Osteocyte (in vitro differentiated cells): ENCODE measurements at regions not wholly inside any gene's neighbourhood (a gene's known extent, or its start where the extent isn't known, plus 50 kb on each side); places are given as distances from the start of the nearest gene placed in this dataset.

ENCODE experiments used
- DNase-seq: peaks from one replicate; pipeline ENCODE4 v3.0.0; 2021; ENCODE audit warnings: mixed read lengths; ENCODE audit not compliant: unreplicated experiment; ENCODE audit errors: extremely low spot score
- H3K27ac Mint-ChIP-seq: one replicate; pipeline ENCODE4 v1.8.0; 2021; ENCODE audit warnings: mild to moderate bottlenecking, mixed read lengths; ENCODE audit not compliant: unreplicated experiment
- H3K27me3 Mint-ChIP-seq: one replicate; pipeline ENCODE4 v1.8.0; 2021; ENCODE audit warnings: mixed read lengths; ENCODE audit not compliant: unreplicated experiment
- H3K36me3 Mint-ChIP-seq: one replicate; pipeline ENCODE4 v1.8.0; 2021; ENCODE audit warnings: mixed read lengths; ENCODE audit not compliant: unreplicated experiment
- H3K4me1 Mint-ChIP-seq: one replicate; pipeline ENCODE4 v1.8.0; 2021; ENCODE audit warnings: mixed read lengths; ENCODE audit not compliant: unreplicated experiment
- H3K4me3 Mint-ChIP-seq: one replicate; pipeline ENCODE4 v1.8.0; 2021; ENCODE audit warnings: mild to moderate bottlenecking, moderate library complexity, mixed read lengths; ENCODE audit not compliant: unreplicated experiment
- H3K9me3 Mint-ChIP-seq: one replicate; pipeline ENCODE4 v1.8.0; 2021; ENCODE audit warnings: mixed read lengths; ENCODE audit not compliant: unreplicated experiment
- TF ChIP-seq, protein P1 (sequence below): fragments of 200-600 bp; sonication (generic); IDR thresholded peaks from 2 replicates; pipeline ENCODE4 v1.5.0; 2021; ENCODE audit warnings: antibody characterized with exemption, mild to moderate bottlenecking, moderate library complexity

DNA sequence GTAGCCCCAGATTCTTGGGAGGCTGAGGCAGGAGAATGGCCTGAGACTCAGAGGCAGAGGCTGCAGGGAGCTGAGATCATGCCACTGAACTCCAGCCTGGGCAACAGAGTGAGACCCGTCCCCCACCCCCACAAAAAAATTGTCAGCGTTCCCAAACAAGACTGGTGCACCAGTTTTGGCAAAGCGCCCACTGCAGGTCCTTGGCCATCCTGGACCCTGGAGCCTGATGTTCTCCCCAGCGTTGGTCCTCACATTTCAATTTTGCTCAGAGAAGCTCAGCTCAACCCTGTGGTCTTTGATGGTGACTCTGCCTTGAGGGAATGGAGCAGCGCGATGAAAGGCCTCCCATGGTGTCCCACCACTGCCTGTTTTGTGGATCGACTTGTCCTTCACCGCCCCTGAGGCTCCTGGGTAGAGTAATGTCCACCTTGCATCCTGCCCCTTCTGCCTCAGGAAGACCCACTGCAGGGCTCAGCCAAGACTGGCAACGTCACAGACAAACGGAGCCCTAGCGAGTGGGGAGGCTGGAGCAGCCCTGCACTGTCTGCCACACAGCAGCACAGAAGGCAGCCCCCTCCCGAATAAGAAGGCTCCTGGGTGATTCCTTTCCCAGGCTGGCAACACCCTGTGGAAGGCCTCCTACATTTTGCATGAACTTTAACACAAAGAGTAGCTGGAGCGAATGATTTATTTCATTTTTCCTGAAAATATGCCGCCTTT is 410.9 kb downstream of the TCERG1L start:
- Mint-ChIP-seq H3K4me3 (no peak overlapping the region), H3K9me3 (peaks cover 30% of the 10 kb centered on the region), H3K4me1 (no peaks in the 10 kb centered on the region), H3K36me3 (peaks cover 2% of the 10 kb centered on the region), H3K27me3 (no peaks in the 10 kb centered on the region), H3K27ac (no peak overlapping the region)
- TF ChIP-seq, protein P1, sequence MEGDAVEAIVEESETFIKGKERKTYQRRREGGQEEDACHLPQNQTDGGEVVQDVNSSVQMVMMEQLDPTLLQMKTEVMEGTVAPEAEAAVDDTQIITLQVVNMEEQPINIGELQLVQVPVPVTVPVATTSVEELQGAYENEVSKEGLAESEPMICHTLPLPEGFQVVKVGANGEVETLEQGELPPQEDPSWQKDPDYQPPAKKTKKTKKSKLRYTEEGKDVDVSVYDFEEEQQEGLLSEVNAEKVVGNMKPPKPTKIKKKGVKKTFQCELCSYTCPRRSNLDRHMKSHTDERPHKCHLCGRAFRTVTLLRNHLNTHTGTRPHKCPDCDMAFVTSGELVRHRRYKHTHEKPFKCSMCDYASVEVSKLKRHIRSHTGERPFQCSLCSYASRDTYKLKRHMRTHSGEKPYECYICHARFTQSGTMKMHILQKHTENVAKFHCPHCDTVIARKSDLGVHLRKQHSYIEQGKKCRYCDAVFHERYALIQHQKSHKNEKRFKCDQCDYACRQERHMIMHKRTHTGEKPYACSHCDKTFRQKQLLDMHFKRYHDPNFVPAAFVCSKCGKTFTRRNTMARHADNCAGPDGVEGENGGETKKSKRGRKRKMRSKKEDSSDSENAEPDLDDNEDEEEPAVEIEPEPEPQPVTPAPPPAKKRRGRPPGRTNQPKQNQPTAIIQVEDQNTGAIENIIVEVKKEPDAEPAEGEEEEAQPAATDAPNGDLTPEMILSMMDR: no peak
- peak; percentile 73 for DNase-seq

DNA sequence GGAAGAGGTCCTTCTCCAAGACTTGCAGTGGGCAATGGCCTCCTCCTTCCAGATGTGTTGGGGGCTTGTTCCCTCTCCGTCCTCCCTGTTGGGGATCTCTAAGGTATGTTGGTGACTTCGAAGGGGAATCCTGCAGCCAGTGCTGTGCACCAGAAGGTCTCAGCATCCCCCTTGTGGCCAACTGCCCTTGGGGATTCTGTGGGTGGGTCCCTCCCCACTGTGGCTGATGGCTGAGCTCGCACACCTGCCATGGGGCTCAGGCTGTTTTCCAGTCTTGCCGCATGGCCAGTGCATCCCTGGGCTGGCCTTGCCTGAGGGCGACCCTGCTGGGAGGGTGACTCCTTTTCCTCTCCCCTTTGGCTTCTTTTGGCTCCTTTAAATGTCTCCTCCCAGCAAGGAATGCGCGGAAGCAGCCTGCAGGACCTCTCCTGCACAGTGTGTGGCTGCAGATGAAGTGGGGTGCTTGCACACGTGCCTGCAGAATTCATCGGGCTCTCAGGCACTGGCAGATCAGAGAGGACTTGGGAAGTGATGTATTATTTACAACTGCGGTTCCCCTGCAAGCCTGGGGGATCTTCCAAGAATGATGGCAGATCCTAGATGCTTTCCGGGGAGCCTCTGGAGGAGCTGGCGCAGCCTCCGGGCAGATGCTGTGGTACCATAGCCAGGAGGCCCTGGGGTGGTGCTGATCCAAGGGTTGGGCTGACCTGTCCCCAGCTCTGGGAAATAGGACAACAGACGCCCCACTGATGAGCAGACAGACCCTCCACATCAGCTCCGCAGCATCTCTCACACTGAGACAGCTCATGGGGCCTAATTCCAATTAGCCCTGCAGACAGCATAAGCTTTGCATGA is 410.0 kb downstream of the TCERG1L start:
- no peaks in the 10 kb centered on the region for H3K4me1 Mint-ChIP-seq
- H3K27ac Mint-ChIP-seq: no peak overlapping the region
- H3K36me3 Mint-ChIP-seq: peaks cover 2% of the 10 kb centered on the region
- H3K9me3 Mint-ChIP-seq: peaks cover 28% of the 10 kb centered on the region
- no peak overlapping the region for H3K4me3 Mint-ChIP-seq
- TF ChIP-seq, protein P1: no peak
- H3K27me3 Mint-ChIP-seq: no peaks in the 10 kb centered on the region
- DNase-seq: peak; percentile 82

DNA sequence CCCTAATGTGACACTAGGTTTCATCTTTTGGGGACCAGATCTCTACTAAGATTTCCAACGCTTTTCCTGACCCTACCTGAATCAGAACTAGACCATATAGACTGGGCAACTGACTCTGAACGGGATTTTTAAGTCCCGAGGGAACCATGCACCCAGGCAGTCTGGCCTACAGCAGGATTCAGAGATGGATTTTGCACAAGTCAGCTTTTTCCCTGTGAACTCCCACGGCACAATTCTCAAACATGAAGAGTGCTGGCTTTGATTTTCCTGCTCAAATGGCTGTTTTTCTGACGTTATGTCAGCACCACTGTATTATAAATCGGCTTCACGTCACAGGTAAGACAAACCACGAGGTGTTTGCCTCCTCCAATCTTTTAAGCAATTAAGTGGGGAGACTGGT is 409.1 kb downstream of the TCERG1L start:
- Mint-ChIP-seq H3K4me1 (no peaks in the 10 kb centered on the region), H3K27ac (no peak overlapping the region), H3K9me3 (peaks cover 23% of the 10 kb centered on the region), H3K27me3 (no peaks in the 10 kb centered on the region), H3K4me3 (no peak overlapping the region), H3K36me3 (peaks cover 2% of the 10 kb centered on the region)
- DNase-seq: peak; percentile 32
- TF ChIP-seq, protein P1: no peak

DNA sequence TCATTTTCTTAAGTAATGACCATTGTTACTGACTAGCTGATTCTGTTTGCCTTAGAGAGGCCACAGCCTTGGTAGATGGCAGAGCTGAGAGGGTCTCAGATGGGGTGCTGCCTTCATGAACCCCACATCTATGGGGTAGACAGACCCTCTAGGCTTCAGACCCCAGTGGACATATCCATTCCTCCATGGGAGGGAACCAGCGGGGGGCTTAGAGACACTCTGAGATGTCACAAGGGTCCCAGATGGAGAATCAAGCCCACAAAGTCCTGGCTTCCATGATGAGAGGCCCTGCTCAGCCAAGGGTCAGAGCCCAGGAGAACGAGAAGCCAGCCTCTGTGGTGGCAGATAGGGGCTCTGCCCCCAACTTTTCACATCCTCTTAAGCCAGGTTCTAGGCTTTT is 408.6 kb downstream of the TCERG1L start:
- Mint-ChIP-seq H3K4me1 (no peaks in the 10 kb centered on the region), H3K9me3 (peaks cover 22% of the 10 kb centered on the region), H3K4me3 (no peak overlapping the region), H3K27me3 (no peaks in the 10 kb centered on the region), H3K27ac (no peak overlapping the region), H3K36me3 (peaks cover 2% of the 10 kb centered on the region)
- TF ChIP-seq, protein P1: no peak
- DNase-seq: peak; percentile 75

DNA sequence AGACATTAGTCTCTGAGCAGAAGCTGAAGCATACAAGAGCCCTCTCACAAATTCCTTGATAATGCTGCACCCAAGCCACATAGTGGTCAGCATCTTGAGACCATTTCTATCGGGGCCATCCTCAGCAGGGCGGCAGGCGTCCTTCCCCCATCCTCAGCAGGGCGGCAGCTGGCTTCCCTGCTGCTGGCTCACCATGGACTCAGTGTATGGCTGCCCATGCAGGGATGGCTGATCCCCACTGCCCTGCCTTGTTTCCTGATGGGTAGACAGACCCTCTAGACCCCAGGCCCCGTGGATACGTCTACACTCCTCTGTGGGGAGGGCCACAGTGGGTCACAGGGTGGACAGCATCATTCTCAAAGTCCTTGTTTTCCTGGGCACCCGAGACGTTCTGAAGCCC is 406.8 kb downstream of the TCERG1L start:
- no peaks in the 10 kb centered on the region for H3K4me1 Mint-ChIP-seq
- peaks cover 2% of the 10 kb centered on the region for H3K36me3 Mint-ChIP-seq
- H3K27ac Mint-ChIP-seq: no peak overlapping the region
- TF ChIP-seq, protein P1: no peak
- DNase-seq: peak; percentile 78
- H3K27me3 Mint-ChIP-seq: no peaks in the 10 kb centered on the region
- peaks cover 21% of the 10 kb centered on the region for H3K9me3 Mint-ChIP-seq
- no peak overlapping the region for H3K4me3 Mint-ChIP-seq
